HG02973 (cell line): ENCODE measurements at regions not wholly inside any gene's neighbourhood (a gene's known extent, or its start where the extent isn't known, plus 50 kb on each side); places are given as distances from the start of the nearest gene placed in this dataset.
"Not testable (repeated sequence)": the region's sequence is repeated elsewhere in the genome, so short reads cannot be mapped to it uniquely, and the experiment has no call there.

Experiments
- ATAC-seq: cut with Tn5 transposase; IDR thresholded peaks from one replicate; pipeline ENCODE4 v1.9.1; 2021; ENCODE audit warnings: moderate library complexity; ENCODE audit not compliant: unreplicated experiment

DNA sequence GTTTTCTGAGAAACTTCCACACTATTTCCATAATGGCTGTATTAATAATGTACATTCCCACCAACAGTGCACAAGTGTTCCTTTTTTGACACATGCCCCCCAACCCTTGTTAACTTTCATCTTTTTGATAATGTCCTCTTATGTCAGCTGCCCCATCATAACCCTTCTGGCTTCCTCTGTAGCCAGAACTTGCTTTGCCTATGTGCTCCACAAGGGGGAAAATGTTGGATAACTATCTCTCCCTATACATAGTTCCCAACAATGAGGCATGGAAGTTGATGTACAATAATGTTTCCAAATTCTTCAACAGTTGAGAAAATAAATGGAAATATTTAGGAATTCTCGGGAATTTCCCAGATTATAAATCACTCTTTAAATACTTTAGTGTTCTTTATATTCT is 142.9 kb downstream of the ASB9 start:
- no peak for ATAC-seq

- ATAC-seq, result no peak
Observed at GRCh38 chrX:15116900-15117299, 153.0 kb downstream of the ASB9 start.

- no peak for ATAC-seq
Observed at GRCh38 chrX:15114743-15115566, 154.9 kb downstream of the ASB9 start.

GRCh38 chrX:15107367-15107988 is 162.4 kb downstream of the ASB9 start:
- ATAC-seq, result no peak

DNA sequence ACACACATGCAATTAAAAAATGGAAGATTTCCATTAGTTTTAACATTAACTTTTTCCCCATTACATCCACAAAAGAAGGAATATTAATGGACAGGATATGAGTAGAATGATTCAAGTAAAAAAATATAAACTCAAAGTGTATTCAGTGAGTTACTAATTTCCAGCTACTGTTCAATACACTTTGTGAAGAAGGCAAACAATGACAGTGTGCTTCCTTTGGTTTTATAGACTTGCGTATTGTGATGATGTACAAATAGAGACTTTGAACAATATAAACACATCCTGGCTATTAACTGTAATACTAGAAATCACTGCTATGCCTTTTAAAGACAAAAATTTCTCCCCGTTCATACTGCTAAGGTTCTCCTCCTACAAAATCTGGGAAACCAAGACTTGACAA is 171.4 kb downstream of the ASB9 start:
- ATAC-seq, result no peak

DNA sequence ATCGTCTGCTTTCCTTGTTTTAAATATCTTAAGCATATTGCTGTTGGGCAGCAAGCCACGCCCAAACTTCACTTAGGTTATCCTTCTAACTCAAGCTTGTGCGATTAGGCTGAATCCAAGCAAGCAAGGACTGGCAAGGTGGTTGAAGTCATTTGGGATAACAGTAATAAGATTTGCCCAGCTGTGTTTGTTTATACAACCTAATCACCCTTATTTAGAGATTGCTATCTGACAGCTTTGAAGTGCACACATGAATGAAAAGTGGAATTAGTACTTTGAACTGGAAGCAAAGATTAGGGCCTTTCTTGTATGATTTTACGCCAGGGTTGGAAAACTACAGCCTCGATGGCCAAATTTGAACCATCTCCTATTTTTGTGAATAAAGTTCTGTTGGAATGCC is 182.1 kb downstream of the ASB9 start:
- ATAC-seq, result no peak

DNA sequence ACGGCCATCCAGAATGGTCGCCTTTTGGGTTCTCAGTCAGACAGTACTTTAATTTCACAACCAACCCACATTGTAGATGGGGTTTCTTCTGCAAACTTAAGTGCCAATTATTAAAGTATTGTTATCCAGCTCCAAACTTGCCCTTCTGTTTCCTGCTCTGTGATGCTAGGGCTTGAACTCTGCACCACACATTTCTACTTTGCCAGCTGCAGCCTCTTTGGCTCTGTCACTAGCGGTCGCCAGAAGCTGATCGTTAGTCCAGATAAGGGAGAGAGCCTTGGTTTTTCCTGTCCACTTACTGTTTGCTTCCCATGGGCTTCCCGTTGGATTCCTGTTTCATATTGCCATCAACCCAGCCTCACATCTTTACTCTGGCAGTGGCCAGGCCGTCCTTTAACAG is 196.6 kb downstream of the ASB9 start:
- no peak for ATAC-seq

GRCh38 chrX:15072880-15073279 is 197.0 kb downstream of the ASB9 start:
- ATAC-seq, result no peak

DNA sequence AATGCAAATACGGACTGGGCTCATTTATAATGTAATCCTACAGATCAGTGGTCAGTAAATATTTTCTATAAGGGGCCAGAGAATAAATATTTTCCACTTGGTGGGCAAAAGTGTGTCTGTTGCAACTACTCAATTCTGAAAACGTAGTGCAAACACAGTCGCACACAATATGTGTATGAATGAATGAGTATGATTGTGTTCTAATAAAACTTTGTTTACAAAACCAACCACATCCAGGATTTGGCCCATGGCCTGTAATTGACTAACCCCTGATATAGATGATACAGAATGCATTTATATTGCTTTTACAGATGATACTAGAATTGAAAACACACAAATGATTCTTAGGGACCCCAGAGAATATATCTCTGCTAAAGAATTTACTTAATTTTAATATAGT is 197.6 kb downstream of the ASB9 start:
- ATAC-seq, result no peak

DNA sequence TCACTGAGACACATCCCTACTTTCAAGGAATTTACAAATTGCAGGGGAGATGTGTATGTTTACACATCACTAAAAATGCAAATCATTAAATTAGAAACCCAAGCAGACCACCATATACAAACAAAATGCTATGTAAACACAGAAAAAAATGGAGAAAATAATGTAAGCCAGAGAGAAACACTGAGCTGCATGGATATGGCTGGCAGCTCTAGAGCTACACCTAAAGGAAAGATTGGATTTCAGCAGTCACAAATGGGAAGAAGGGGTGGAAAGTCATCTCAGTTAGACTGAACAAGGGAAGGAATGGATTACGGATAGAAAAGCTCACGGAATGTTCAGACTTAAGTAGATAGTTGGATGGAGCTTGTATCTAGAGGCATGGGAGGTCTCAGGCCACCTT is 186.3 kb downstream of the MOSPD2 start:
- no peak for ATAC-seq

DNA sequence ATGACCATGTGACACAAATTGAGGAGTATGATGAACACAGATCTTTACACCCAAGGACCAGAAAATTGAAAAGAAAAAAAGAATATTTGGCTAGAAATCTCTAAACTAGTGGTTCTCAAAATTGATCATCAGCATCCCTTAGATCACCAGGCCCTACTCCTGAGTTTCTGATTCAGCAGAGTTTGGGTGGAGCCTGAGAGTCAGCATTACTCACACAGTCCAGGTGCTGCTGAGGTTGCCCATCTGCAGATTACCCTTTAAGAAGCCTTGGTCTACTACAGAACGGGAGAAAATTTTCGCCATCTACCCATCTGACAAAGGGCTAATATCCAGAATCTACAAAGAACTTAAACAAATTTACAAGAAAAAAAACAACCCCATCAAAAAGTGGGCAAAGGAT is 182.8 kb downstream of the MOSPD2 start:
- ATAC-seq, result no peak

DNA sequence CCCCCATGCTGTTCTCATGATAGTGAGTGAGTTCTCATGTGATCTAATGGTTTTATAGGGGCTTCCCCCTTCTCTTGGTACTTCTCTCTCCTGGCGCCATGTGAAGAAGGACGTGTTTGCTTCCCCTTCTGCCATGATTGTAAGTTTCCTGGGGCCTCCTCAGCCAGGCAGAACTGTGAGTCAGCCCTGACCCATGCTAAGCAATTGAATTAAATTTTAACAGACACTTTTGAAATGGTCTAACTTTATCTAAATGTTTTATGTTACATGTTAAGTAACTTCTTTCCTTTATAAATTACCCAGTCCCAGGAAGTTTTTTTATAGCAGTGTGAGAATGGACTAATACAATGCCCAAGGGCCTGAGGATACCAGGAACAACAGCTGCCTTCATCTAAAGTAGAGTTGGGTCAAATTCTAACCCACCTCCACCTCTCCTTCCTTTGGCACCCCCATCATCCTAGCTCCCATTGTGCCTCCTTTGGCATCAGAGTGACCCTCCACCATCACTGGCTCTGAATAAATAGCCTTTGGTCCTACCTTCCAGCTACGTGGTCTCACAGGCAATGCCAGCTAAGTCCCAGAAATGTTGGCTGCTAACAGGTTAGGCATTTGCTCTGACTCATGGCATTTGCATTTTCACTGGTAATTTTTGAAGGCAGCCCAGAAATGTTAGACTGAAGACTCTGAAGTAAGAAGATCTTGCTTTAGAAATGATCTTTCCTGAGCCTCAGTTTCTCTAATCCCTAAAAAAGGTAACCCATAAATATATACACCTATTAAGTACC is 182.1 kb downstream of the MOSPD2 start:
- ATAC-seq, result no peak

DNA sequence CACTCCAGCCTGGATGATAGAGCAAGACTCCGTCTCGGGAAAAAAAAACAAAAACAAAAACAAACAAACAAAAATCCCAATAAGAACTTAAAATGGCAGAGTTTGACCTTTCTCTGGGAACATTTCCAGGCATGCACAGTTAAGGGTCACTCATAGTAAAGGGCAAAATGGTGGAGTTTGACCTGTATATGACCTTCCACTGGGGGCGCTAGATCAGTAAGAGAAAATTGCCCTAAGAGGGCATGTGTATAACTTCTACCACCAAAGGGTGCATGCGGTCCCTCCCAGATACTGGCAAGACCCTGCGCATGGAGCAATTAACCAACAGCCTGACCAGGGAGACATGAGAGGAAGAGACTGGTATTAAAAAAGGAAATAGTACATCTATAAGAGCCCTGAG is 177.2 kb downstream of the MOSPD2 start:
- ATAC-seq, result no peak

GRCh38 chrX:15043538-15043937 is 170.3 kb downstream of the MOSPD2 start:
- ATAC-seq, result peak; percentile 90

- no peak for ATAC-seq
Observed at GRCh38 chrX:15033917-15034316, 160.7 kb downstream of the MOSPD2 start.

DNA sequence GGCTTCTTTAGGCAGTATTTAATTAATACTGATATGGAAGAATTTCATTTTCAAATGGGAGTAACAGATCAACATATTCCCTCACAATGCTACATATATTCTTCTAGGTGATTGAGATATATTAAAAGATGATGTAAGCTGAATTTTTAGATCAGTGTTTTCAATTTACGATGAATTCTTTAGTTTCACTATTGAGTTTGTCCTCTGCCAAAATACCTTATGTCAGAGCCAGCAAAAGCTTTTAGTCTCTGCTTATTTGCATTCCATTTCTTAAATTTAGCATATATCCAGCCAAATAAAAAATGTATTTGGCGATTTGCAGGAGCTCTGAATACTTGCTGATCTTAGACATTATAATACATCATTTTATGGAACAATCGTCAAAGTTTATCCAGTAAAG is 144.3 kb downstream of the MOSPD2 start:
- ATAC-seq, result no peak

GRCh38 chrX:15016051-15016450 is 142.8 kb downstream of the MOSPD2 start:
- no peak for ATAC-seq

DNA sequence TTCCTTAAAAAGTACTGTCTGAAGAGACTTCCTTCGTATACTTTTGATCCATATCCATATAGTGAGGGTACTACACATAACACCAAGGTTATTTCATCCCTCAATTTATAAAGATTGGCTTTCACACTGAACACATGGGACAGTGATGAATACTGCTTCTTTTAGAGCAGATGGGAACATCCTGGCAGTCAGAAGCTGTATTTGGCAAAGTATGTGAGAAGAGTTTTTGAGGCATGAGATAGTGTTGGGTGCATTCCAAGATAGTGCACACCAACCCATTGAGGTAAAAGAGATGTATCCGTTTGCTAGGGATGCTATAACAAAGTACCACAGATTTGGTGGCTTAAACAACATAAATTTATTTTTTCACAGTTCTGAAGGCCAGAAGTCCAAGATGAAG is 141.1 kb downstream of the MOSPD2 start:
- no peak for ATAC-seq

DNA sequence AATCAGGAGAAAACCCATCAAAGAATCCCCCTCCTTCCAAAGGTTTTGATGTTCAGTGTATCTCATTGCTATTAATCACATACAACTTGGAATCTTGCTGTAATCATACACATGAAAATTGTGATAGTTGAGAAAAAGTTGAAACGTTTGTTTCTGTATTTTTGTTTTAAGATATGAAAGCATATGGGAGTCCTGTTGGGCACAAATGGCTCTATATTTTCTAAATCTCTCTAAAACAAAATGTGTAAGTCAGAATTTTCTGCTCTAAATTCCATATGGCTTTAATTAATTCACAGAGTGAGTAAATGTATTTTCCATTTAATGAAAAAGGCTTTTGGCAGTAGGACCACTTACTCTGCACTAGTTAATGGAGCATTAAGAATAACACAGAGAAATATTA is 140.2 kb downstream of the MOSPD2 start:
- no peak for ATAC-seq

DNA sequence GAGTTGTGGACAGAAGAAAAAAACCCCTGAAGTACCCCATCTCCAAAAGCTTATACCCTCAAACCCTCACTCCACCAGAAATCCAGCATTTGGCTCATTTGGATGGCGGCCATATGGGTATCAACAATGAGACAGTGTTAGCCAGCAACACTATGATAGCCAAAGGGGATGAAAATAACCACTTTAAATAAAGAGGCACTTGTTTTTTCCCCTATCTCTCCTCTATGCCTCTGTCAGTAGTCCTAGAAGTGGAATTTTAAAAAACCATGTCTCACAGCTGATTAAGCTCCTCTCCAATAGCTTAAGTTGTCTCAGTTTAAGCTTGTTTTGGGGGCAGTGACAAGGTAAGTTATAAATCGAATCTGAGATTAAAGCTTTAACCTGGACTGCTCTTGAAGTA is 124.0 kb downstream of the MOSPD2 start:
- ATAC-seq, result no peak

DNA sequence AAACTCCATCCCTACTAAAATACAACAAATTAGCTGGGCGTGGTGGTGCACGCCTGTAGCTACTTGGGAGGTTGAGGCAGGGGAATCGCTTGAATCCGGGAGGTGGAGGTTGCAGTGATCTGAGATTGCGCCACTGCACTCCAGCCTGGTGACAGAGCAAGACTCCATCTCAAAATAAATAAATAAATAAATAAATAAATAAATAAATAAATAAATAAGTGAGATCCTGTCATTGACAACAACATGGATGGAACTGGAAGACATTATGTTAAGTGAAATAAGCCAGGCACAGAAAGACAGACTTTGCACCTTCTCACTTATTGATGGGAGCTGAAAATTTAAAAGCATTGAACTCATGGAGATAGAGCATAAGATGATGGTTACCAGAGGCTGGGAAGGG is 111.2 kb downstream of the MOSPD2 start:
- ATAC-seq, result not testable (repeated sequence)
